ENCODE measurements at regions not wholly inside any gene's neighbourhood (a gene's known extent, or its start where the extent isn't known, plus 50 kb on each side); places are given as distances from the start of the nearest gene placed in this dataset.

- no peak for TF ChIP-seq CTCF (IDR thresholded peaks at IDR 0.05)
- no peak for TF ChIP-seq POLR2A (IDR thresholded peaks at IDR 0.05)
Measured at GRCh38 chr11:133782116-133782725, 63.1 kb downstream of the SPATA19 start.
